ENCODE measurements at regions not wholly inside any gene's neighbourhood (a gene's known extent, or its start where the extent isn't known, plus 50 kb on each side); places are given as distances from the start of the nearest gene placed in this dataset.

DNA sequence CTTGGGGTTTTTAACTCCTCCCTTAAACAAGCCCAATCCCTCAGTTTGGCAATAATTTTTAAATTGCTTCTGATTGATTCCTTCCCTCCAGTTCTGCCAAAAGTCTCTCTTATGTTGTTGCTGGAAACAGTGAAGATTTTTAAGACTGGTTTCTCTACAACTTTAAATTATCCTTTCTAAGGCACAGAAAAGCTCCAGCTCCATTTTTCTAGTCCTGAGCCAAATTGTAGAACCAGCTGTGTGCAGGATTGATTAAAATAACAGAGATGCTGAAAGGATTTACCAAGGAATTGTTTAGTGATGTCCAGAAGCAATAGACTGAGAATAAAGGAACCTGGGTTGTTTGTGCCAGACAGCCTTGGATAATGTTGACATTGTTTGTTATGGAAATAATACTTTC is 111.3 kb downstream of the NUDT12 start:
- TF ChIP-seq POLR2AphosphoS5 (IDR thresholded peaks at IDR 0.05) (no peak), SMC3 (conservative IDR thresholded peaks at IDR 0.05; ENCODE audit: poor library complexity) (no peak), MXI1 (conservative IDR thresholded peaks at IDR 0.05; ENCODE audit: poor library complexity, severe bottlenecking) (no peak), EZH2 (IDR thresholded peaks at IDR 0.05; ENCODE audit: borderline replicate concordance, insufficient read depth, low read length, poor library complexity, severe bottlenecking) (no peak), TAF1 (IDR thresholded peaks at IDR 0.05; ENCODE audit: low read depth) (no peak), EP300 (conservative IDR thresholded peaks at IDR 0.05; ENCODE audit: poor library complexity, severe bottlenecking) (no peak)
- TF ChIP-seq, protein P1, sequence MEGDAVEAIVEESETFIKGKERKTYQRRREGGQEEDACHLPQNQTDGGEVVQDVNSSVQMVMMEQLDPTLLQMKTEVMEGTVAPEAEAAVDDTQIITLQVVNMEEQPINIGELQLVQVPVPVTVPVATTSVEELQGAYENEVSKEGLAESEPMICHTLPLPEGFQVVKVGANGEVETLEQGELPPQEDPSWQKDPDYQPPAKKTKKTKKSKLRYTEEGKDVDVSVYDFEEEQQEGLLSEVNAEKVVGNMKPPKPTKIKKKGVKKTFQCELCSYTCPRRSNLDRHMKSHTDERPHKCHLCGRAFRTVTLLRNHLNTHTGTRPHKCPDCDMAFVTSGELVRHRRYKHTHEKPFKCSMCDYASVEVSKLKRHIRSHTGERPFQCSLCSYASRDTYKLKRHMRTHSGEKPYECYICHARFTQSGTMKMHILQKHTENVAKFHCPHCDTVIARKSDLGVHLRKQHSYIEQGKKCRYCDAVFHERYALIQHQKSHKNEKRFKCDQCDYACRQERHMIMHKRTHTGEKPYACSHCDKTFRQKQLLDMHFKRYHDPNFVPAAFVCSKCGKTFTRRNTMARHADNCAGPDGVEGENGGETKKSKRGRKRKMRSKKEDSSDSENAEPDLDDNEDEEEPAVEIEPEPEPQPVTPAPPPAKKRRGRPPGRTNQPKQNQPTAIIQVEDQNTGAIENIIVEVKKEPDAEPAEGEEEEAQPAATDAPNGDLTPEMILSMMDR (IDR thresholded peaks at IDR 0.05; ENCODE audit: poor library complexity, severe bottlenecking) = no peak
